ENCODE measurements at regions not wholly inside any gene's neighbourhood (a gene's known extent, or its start where the extent isn't known, plus 50 kb on each side); places are given as distances from the start of the nearest gene placed in this dataset.

DNA sequence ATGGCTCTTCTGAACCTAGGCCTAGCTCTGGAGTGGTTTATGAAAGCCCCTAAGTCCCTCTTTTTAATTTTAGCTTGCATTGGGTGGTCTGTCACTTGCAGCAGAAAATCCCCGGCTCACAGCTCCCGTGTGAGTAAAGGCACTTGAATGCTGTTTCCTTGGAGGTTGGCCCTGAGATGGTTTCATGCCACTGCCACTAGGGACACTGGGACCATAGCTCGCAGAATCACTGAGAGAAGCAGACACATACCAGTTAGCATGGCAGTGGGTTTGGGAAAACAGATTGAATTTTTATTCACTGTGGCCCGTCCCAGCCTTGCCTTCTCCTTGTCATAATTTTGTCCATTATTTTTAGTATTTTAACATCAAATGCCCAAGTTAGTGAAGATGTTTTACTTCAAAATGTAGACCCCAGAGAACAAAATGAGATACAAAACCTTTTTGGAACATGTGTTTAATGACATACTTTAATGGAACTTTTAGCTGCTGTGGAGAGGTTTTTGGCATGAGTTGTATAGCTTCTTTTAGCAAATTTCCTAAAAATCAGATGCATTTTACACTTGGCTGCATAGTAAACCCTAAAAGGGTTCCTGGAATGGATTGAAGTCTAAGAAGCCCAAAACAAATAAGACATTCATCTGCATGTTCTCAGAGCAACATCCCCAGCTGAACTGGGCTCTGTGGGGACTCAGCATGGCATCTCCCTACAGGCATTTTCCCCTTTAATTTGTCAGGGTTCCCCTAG lies 259.7 kb upstream of the PITRM1 start:
- Histone ChIP-seq H3K9ac (ENCODE audit: low read length) (no peak overlapping the region), H3K36me3 (ENCODE audit: insufficient read depth, low read length) (no peaks in the 10 kb centered on the region), H2AFZ (ENCODE audit: low read length) (no peak overlapping the region), H3K27ac (ENCODE audit: low read length) (no peak overlapping the region), H3K9me2 (replicated peaks; ENCODE audit: insufficient read depth, low read length) (no peaks in the 10 kb centered on the region), H3K79me2 (ENCODE audit: low read length) (no peaks in the 10 kb centered on the region), H3K9me3 (ENCODE audit: low read length) (no peaks in the 10 kb centered on the region), H3K27me3 (ENCODE audit: low read length) (no peaks in the 10 kb centered on the region), H3K4me1 (ENCODE audit: low read length) (no peaks in the 10 kb centered on the region), H3K4me3 (ENCODE audit: low read length) (no peak overlapping the region), H3K4me2 (ENCODE audit: low read depth, low read length, poor library complexity, severe bottlenecking) (no peak overlapping the region), H4K20me1 (ENCODE audit: insufficient read depth, low read depth, low read length) (no peaks in the 10 kb centered on the region)
- DNase-seq = no peak

DNA sequence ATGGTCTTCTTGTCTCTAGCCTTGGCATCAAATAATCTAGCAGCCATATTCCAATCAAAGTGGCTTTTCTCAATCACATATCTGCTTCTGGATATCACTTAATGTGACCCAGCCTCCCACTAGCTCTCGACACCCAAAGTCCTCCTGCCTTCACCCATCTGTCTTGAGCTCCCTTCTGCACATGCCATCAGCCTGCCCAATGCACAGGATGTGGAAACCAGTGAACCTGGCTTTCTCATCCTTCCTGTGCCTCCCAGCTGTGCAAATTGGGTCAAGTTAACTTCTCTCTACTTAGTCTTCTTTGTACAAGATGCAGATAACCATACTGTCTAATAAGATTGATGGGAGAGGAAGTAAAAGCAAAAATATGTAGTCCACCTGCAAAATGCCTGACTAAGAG lies 257.9 kb upstream of the PITRM1 start:
- no peak overlapping the region for H3K9ac ChIP-seq (ENCODE audit: low read length)
- H3K27ac ChIP-seq (ENCODE audit: low read length) = no peak overlapping the region
- H3K36me3 ChIP-seq (ENCODE audit: insufficient read depth, low read length) = no peaks in the 10 kb centered on the region
- H3K27me3 ChIP-seq (ENCODE audit: low read length) = no peaks in the 10 kb centered on the region
- H2AFZ ChIP-seq (ENCODE audit: low read length) = no peak overlapping the region
- DNase-seq = no peak
- H3K4me1 ChIP-seq (ENCODE audit: low read length) = no peaks in the 10 kb centered on the region
- no peaks in the 10 kb centered on the region for H3K79me2 ChIP-seq (ENCODE audit: low read length)
- H3K9me3 ChIP-seq (ENCODE audit: low read length) = no peaks in the 10 kb centered on the region
- no peaks in the 10 kb centered on the region for H4K20me1 ChIP-seq (ENCODE audit: insufficient read depth, low read depth, low read length)
- H3K4me3 ChIP-seq (ENCODE audit: low read length) = no peak overlapping the region
- H3K4me2 ChIP-seq (ENCODE audit: low read depth, low read length, poor library complexity, severe bottlenecking) = no peak overlapping the region
- H3K9me2 ChIP-seq (replicated peaks; ENCODE audit: insufficient read depth, low read length) = no peaks in the 10 kb centered on the region

DNA sequence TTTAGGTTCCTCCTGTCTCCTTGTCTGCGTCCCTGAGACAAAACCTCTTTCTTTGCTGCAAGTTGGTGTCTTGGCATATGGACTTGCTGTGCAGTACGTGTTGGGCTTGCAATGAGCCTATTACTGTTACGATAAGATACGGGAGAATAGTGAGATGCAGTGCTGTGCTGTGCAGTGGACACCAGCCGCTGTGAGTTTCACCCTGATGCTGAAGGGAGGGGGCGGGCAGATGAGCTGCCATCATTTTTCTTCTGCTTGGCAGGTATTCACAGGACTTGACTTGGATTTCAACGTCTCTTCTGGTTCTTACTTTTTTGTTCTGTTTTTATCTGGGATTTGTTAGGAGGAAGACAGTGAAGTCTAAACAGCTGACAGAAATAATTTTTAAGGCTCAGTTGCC lies 257.1 kb upstream of the PITRM1 start:
- no peak for DNase-seq
- no peak overlapping the region for H3K9ac ChIP-seq (ENCODE audit: low read length)
- H3K79me2 ChIP-seq (ENCODE audit: low read length) = no peaks in the 10 kb centered on the region
- no peaks in the 10 kb centered on the region for H3K4me1 ChIP-seq (ENCODE audit: low read length)
- no peaks in the 10 kb centered on the region for H3K27me3 ChIP-seq (ENCODE audit: low read length)
- H3K36me3 ChIP-seq (ENCODE audit: insufficient read depth, low read length) = no peaks in the 10 kb centered on the region
- no peaks in the 10 kb centered on the region for H3K9me2 ChIP-seq (replicated peaks; ENCODE audit: insufficient read depth, low read length)
- no peak overlapping the region for H3K4me2 ChIP-seq (ENCODE audit: low read depth, low read length, poor library complexity, severe bottlenecking)
- H2AFZ ChIP-seq (ENCODE audit: low read length) = no peak overlapping the region
- no peak overlapping the region for H3K27ac ChIP-seq (ENCODE audit: low read length)
- no peak overlapping the region for H3K4me3 ChIP-seq (ENCODE audit: low read length)
- no peaks in the 10 kb centered on the region for H3K9me3 ChIP-seq (ENCODE audit: low read length)
- H4K20me1 ChIP-seq (ENCODE audit: insufficient read depth, low read depth, low read length) = no peaks in the 10 kb centered on the region

DNA sequence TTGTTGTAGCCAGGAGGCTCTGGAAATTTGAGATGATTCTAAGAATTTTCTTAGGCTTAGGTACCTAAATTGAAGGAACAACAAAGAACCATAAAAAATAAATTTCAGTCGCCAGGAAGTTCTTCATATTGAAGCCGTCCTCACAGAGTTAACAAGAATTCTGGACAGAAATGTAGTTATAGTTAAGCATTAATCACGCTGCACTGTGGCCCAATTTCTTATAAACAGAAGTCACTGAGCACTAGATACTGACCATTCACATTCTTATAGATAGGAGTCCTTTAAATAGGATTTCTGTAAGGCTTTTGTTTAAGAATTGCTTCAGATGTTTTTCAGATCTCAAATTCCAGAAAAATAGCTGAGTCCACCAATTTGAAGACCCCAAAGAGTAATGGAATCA lies 256.2 kb upstream of the PITRM1 start:
- H3K36me3 ChIP-seq (ENCODE audit: insufficient read depth, low read length) = no peaks in the 10 kb centered on the region
- no peaks in the 10 kb centered on the region for H3K79me2 ChIP-seq (ENCODE audit: low read length)
- no peaks in the 10 kb centered on the region for H3K4me1 ChIP-seq (ENCODE audit: low read length)
- no peak overlapping the region for H3K4me2 ChIP-seq (ENCODE audit: low read depth, low read length, poor library complexity, severe bottlenecking)
- no peaks in the 10 kb centered on the region for H3K27me3 ChIP-seq (ENCODE audit: low read length)
- no peaks in the 10 kb centered on the region for H4K20me1 ChIP-seq (ENCODE audit: insufficient read depth, low read depth, low read length)
- DNase-seq = no peak
- H3K27ac ChIP-seq (ENCODE audit: low read length) = no peak overlapping the region
- no peak overlapping the region for H2AFZ ChIP-seq (ENCODE audit: low read length)
- no peaks in the 10 kb centered on the region for H3K9me2 ChIP-seq (replicated peaks; ENCODE audit: insufficient read depth, low read length)
- no peak overlapping the region for H3K9ac ChIP-seq (ENCODE audit: low read length)
- no peak overlapping the region for H3K4me3 ChIP-seq (ENCODE audit: low read length)
- no peaks in the 10 kb centered on the region for H3K9me3 ChIP-seq (ENCODE audit: low read length)

DNA sequence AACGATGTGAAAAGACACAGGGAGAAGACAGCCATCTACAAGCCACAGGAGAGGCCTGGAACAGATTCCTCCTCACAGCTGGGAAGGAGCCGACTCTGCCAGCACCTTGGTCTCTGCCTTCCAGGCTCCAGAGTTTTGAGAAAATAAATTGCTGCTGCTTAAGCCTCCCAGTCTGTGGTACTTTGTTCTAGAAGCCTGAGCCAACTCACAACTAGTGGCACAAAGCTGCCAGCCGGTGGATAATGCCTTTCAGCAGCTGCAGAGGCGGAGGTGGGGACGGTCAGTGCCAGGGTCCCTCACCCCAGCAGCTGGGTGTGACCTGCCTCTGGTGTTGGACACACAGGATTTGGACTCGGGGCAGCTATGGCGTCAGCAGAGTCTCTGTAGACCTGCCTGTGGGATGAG lies 255.4 kb upstream of the PITRM1 start:
- Histone ChIP-seq H3K27me3 (ENCODE audit: low read length) (no peaks in the 10 kb centered on the region), H3K4me1 (ENCODE audit: low read length) (no peaks in the 10 kb centered on the region), H3K4me2 (ENCODE audit: low read depth, low read length, poor library complexity, severe bottlenecking) (no peak overlapping the region), H2AFZ (ENCODE audit: low read length) (no peak overlapping the region), H3K9me3 (ENCODE audit: low read length) (no peaks in the 10 kb centered on the region), H3K79me2 (ENCODE audit: low read length) (no peaks in the 10 kb centered on the region), H3K9me2 (replicated peaks; ENCODE audit: insufficient read depth, low read length) (no peaks in the 10 kb centered on the region), H3K9ac (ENCODE audit: low read length) (no peak overlapping the region), H4K20me1 (ENCODE audit: insufficient read depth, low read depth, low read length) (no peaks in the 10 kb centered on the region), H3K36me3 (ENCODE audit: insufficient read depth, low read length) (no peaks in the 10 kb centered on the region), H3K4me3 (ENCODE audit: low read length) (no peak overlapping the region), H3K27ac (ENCODE audit: low read length) (no peak overlapping the region)
- DNase-seq = no peak

DNA sequence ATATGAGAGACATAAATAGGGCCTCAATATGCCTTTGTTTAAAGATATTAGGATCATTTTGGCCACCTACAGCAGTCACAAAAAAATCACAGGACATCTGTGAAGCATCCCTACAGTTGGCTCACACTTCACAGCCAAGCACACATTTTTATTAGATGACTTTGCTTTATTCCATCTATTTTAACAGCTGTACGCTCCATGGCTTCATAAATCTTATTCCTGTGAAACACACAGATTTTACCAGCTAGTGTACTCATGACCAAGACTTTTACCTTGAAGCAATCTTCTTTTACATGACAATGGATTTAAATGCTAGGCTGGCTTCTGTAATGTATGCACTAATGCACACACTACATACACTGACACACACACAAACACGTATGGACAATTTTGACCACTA lies 254.8 kb upstream of the PITRM1 start:
- DNase-seq = no peak
- Histone ChIP-seq H3K4me2 (ENCODE audit: low read depth, low read length, poor library complexity, severe bottlenecking) (no peak overlapping the region), H3K27me3 (ENCODE audit: low read length) (no peaks in the 10 kb centered on the region), H3K27ac (ENCODE audit: low read length) (no peak overlapping the region), H3K9me3 (ENCODE audit: low read length) (no peaks in the 10 kb centered on the region), H2AFZ (ENCODE audit: low read length) (no peak overlapping the region), H3K36me3 (ENCODE audit: insufficient read depth, low read length) (no peaks in the 10 kb centered on the region), H3K9ac (ENCODE audit: low read length) (no peak overlapping the region), H3K9me2 (replicated peaks; ENCODE audit: insufficient read depth, low read length) (no peaks in the 10 kb centered on the region), H3K79me2 (ENCODE audit: low read length) (no peaks in the 10 kb centered on the region), H3K4me1 (ENCODE audit: low read length) (no peaks in the 10 kb centered on the region), H3K4me3 (ENCODE audit: low read length) (no peak overlapping the region), H4K20me1 (ENCODE audit: insufficient read depth, low read depth, low read length) (no peaks in the 10 kb centered on the region)

DNA sequence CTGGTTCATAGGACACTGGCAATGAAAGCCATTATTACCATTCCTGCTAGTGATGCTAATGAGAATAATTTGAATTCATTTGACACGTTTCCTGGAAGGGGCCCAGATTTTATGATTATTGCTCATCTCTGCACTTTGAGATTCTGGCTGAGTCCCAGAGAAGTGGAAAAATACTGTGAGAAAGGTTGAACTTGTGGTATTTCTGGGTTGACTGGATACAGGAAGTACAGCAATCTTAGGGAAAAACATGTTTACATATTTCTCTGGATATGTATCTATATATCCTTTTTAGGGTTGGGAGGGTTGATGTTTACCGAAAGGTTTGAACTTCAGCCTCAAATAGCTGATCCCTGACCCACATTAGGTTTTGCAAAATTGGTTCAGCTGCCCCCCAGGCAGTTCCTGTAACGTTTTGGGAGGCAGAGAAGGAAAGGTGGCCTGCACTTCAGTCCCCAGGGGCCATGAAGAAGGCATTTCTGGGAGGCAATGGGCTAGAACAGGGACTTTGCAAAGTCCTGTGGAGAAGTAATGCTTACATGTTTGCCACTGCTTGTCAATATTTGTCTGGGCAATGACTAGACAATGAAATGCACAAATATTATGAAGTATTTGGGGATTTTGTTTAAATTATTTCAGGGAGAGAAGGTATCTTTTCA lies 253.7 kb upstream of the PITRM1 start:
- no peaks in the 10 kb centered on the region for H4K20me1 ChIP-seq (ENCODE audit: insufficient read depth, low read depth, low read length)
- H3K79me2 ChIP-seq (ENCODE audit: low read length) = no peaks in the 10 kb centered on the region
- H3K9me2 ChIP-seq (replicated peaks; ENCODE audit: insufficient read depth, low read length) = no peaks in the 10 kb centered on the region
- H3K27ac ChIP-seq (ENCODE audit: low read length) = no peak overlapping the region
- H3K36me3 ChIP-seq (ENCODE audit: insufficient read depth, low read length) = no peaks in the 10 kb centered on the region
- no peak for DNase-seq
- no peak overlapping the region for H3K9ac ChIP-seq (ENCODE audit: low read length)
- no peaks in the 10 kb centered on the region for H3K27me3 ChIP-seq (ENCODE audit: low read length)
- H3K4me1 ChIP-seq (ENCODE audit: low read length) = no peaks in the 10 kb centered on the region
- no peak overlapping the region for H3K4me3 ChIP-seq (ENCODE audit: low read length)
- no peaks in the 10 kb centered on the region for H3K9me3 ChIP-seq (ENCODE audit: low read length)
- H2AFZ ChIP-seq (ENCODE audit: low read length) = no peak overlapping the region
- no peak overlapping the region for H3K4me2 ChIP-seq (ENCODE audit: low read depth, low read length, poor library complexity, severe bottlenecking)

DNA sequence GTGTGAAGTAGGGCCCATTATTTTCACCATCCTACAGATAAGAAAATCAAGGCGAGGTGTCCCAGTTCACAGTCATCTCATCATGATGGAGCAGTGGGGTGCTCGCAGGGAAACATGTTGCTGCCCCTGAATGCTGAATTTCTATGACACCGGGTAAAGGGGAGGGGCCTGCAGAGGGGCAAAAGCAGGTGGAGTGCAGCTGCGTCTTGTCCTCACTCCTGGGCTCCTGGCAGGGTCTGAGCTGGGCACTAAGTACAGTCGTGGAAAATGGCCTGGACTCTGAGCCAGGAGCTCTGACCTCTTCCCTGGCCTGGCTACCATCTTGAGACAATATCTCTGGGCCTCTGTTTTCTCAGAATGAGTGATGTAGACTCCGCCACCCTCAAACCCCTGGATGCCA lies 253.1 kb upstream of the PITRM1 start:
- no peak for DNase-seq
- H3K4me1 ChIP-seq (ENCODE audit: low read length) = no peaks in the 10 kb centered on the region
- H3K9me3 ChIP-seq (ENCODE audit: low read length) = no peaks in the 10 kb centered on the region
- no peak overlapping the region for H2AFZ ChIP-seq (ENCODE audit: low read length)
- no peaks in the 10 kb centered on the region for H3K27me3 ChIP-seq (ENCODE audit: low read length)
- H3K79me2 ChIP-seq (ENCODE audit: low read length) = no peaks in the 10 kb centered on the region
- no peaks in the 10 kb centered on the region for H3K9me2 ChIP-seq (replicated peaks; ENCODE audit: insufficient read depth, low read length)
- H3K4me3 ChIP-seq (ENCODE audit: low read length) = no peak overlapping the region
- H3K27ac ChIP-seq (ENCODE audit: low read length) = no peak overlapping the region
- H3K9ac ChIP-seq (ENCODE audit: low read length) = no peak overlapping the region
- no peaks in the 10 kb centered on the region for H4K20me1 ChIP-seq (ENCODE audit: insufficient read depth, low read depth, low read length)
- H3K36me3 ChIP-seq (ENCODE audit: insufficient read depth, low read length) = no peaks in the 10 kb centered on the region
- no peak overlapping the region for H3K4me2 ChIP-seq (ENCODE audit: low read depth, low read length, poor library complexity, severe bottlenecking)

Data from Karpas-422 (cell line).